Liver (tissue), 3 donors: ENCODE measurements at regions not wholly inside any gene's neighbourhood (a gene's known extent, or its start where the extent isn't known, plus 50 kb on each side); places are given as distances from the start of the nearest gene placed in this dataset.

Experiments
- ATF3 ChIP-seq: IDR thresholded peaks from 2 replicates; pipeline ENCODE4 v1.6.1; 2016; ENCODE audit warnings: antibody characterized with exemption
- EGR1 ChIP-seq, 2 donors: IDR thresholded peaks; 2 replicates each; pipeline ENCODE4 v1.6.1; 2016 to 2018; ENCODE audit warnings: antibody characterized with exemption in 2 of 2, low read depth in 2 of 2
- GABPA ChIP-seq, 2 donors: IDR thresholded peaks in 1 of 2; conservative IDR thresholded peaks in 1 of 2; 2 replicates each; pipeline ENCODE4 v1.6.1; 2016; ENCODE audit warnings: antibody characterized with exemption in 2 of 2, mild to moderate bottlenecking in 1 of 2, moderate library complexity in 1 of 2
- MAX ChIP-seq: IDR thresholded peaks from 2 replicates; pipeline ENCODE4 v1.6.1; 2016; ENCODE audit warnings: antibody characterized with exemption
- RAD21 ChIP-seq, 2 donors: IDR thresholded peaks; 2 replicates each; pipeline ENCODE4 v1.6.1; 2016; ENCODE audit warnings: antibody characterized with exemption in 2 of 2, mild to moderate bottlenecking in 2 of 2
- TAF1 ChIP-seq: conservative IDR thresholded peaks from 2 replicates; pipeline ENCODE4 v1.6.1; 2016; ENCODE audit warnings: antibody characterized with exemption, mild to moderate bottlenecking
- YY1 ChIP-seq: IDR thresholded peaks from 2 replicates; pipeline ENCODE4 v1.6.1; 2016; ENCODE audit warnings: antibody characterized with exemption, mild to moderate bottlenecking
- ZBTB33 ChIP-seq: IDR thresholded peaks from 2 replicates; pipeline ENCODE4 v1.6.1; 2016; ENCODE audit warnings: antibody characterized with exemption
- TF ChIP-seq, protein P1 (sequence below): fragments of 150-350 bp; IDR thresholded peaks from 2 replicates; pipeline ENCODE4 v1.5.1; 2017; ENCODE audit warnings: improper control_type of control experiment, low read depth, low read length; ENCODE audit not compliant: missing input control
- TF ChIP-seq, protein P2 (sequence below): IDR thresholded peaks from 2 replicates; pipeline ENCODE4 v1.6.1; 2016; ENCODE audit warnings: antibody characterized with exemption, mild to moderate bottlenecking
- donor health status: healthy.
- donor health status: healthy.

- TF ChIP-seq, protein P1, sequence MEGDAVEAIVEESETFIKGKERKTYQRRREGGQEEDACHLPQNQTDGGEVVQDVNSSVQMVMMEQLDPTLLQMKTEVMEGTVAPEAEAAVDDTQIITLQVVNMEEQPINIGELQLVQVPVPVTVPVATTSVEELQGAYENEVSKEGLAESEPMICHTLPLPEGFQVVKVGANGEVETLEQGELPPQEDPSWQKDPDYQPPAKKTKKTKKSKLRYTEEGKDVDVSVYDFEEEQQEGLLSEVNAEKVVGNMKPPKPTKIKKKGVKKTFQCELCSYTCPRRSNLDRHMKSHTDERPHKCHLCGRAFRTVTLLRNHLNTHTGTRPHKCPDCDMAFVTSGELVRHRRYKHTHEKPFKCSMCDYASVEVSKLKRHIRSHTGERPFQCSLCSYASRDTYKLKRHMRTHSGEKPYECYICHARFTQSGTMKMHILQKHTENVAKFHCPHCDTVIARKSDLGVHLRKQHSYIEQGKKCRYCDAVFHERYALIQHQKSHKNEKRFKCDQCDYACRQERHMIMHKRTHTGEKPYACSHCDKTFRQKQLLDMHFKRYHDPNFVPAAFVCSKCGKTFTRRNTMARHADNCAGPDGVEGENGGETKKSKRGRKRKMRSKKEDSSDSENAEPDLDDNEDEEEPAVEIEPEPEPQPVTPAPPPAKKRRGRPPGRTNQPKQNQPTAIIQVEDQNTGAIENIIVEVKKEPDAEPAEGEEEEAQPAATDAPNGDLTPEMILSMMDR = no peak
- TF ChIP-seq EGR1 (IDR thresholded peaks at IDR 0.05; ENCODE audit: low read depth in 2 of 2) = no peak
- no peak for TF ChIP-seq RAD21 (IDR thresholded peaks at IDR 0.05)
- TF ChIP-seq MAX = no peak
- no peak for TF ChIP-seq GABPA (IDR thresholded peaks at IDR 0.05 in 1 of 2, conservative IDR thresholded peaks at IDR 0.05 in 1 of 2)
- no peak for TF ChIP-seq ATF3
- TF ChIP-seq TAF1 = no peak
- TF ChIP-seq ZBTB33 = no peak
- no peak for TF ChIP-seq YY1
- TF ChIP-seq, protein P2, sequence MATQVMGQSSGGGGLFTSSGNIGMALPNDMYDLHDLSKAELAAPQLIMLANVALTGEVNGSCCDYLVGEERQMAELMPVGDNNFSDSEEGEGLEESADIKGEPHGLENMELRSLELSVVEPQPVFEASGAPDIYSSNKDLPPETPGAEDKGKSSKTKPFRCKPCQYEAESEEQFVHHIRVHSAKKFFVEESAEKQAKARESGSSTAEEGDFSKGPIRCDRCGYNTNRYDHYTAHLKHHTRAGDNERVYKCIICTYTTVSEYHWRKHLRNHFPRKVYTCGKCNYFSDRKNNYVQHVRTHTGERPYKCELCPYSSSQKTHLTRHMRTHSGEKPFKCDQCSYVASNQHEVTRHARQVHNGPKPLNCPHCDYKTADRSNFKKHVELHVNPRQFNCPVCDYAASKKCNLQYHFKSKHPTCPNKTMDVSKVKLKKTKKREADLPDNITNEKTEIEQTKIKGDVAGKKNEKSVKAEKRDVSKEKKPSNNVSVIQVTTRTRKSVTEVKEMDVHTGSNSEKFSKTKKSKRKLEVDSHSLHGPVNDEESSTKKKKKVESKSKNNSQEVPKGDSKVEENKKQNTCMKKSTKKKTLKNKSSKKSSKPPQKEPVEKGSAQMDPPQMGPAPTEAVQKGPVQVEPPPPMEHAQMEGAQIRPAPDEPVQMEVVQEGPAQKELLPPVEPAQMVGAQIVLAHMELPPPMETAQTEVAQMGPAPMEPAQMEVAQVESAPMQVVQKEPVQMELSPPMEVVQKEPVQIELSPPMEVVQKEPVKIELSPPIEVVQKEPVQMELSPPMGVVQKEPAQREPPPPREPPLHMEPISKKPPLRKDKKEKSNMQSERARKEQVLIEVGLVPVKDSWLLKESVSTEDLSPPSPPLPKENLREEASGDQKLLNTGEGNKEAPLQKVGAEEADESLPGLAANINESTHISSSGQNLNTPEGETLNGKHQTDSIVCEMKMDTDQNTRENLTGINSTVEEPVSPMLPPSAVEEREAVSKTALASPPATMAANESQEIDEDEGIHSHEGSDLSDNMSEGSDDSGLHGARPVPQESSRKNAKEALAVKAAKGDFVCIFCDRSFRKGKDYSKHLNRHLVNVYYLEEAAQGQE = no peak
These were observed 1129.2 kb downstream of the CDH9 start for GRCh38 chr5:25909163-25909562.
